Ureter (tissue), 1 donor: ENCODE measurements at regions not wholly inside any gene's neighbourhood (a gene's known extent, or its start where the extent isn't known, plus 50 kb on each side); places are given as distances from the start of the nearest gene placed in this dataset.
"Not testable (repeated sequence)": the region's sequence is repeated elsewhere in the genome, so short reads cannot be mapped to it uniquely, and the experiment has no call there.

Source experiments
- DNase-seq: peaks from one replicate; pipeline ENCODE4 v3.0.0-alpha.2; 2020; ENCODE audit warnings: low spot score
- donor health status: DM: yes; HTN: yes; CAD: no.

- no peak for DNase-seq
These were observed 123.6 kb upstream of the TNPO1 start for GRCh38 chr5:72692651-72693442.

DNA sequence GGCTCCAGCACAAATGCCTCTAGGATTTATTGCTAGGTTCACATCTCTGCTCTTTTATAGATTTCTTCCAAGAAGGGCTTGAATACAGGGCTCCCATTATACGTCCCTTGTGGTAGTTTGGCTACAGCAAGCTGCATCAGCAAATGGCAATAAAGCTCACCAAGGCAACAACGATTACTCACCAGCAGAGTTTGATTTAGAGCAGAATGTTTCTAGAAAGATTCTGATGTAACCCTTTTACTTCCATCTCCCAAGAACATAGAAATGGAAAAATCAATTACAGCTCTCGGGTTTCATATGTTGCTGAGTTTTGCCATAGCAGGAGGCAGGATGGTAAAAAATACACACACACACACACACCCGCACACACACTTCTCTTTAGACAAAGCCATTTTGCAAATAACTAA, 124.2 kb upstream of the TNPO1 start:
- DNase-seq = no peak

DNA sequence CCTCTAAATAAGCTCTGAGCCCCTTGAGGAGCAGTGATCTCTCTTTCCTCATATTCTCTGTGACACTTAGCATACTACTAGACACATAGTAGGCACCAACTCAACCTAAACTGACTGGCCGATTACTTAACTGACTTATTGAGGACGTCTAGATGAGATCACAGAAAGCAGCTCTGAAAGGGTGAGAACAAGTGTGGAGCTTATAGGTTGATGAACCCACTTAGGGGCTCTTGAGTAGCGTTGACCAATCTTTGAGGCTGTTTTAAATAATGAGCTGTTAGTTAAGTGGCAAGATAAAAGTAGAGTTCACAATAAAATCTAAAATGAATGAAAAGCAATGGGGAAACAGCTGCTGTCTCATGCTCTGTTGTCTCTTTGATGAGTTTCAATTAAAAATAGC, 124.7 kb upstream of the TNPO1 start:
- no peak for DNase-seq

GRCh38 chr5:72688916-72689315, 127.5 kb upstream of the TNPO1 start:
- no peak for DNase-seq

DNA sequence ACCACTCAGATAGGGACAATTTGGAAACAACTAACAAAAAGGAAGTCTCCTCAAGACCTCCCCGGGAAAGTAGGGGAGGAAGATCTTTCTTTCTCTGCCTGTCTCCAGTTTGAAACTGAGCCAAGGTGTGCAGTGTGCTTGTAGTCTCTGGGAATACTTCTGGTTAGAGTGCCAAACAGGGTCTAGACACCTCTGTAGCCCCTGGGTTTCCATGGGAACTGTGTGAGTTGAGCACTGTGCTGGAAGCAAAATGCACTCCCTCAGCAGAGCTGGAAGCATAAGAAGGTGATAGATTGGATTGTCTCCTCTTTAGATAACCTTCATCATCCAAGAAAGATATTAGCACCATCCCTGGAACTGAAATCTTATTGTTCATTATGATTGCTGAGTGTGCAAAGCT, 129.2 kb upstream of the TNPO1 start:
- no peak for DNase-seq

DNA sequence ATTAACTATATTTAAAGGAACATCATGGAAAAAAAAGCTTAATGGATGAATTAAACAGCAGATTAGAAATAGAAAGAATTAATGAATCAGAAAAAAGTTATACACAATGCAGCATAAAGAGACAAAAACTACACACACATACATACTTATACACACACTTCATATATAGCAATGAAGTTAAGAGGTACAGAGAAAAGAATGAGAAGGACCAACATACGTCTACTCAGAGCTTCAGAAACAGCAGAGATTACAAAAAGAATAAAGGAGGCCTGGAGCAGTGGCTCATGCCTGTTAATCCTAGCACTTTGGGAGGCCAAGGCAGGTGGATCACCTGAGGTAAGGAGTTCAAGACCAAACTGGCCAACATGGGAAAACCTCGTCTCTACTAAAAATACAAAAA, 133.9 kb upstream of the TNPO1 start:
- DNase-seq = no peak

DNA sequence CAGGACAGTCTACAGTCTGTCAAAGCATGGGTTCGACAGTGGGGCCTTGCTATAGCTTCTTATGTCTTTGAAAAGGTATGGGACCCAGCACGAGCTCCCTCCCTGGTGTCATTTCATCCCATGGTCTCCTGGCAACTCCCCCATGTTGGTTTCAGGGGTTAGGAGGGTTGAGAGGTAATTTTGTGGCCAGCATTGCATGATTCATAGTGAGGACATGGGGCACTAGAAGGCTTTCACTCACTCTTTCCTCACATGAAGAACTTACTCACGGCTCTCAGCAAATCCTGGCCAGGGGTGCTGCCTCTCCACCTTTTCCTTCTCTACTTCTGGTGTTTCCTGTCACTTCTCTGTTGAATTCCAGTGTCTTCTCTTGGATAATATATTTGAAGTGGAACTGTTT, 134.7 kb upstream of the TNPO1 start:
- DNase-seq = no peak

- DNase-seq = no peak
These were observed 139.0 kb upstream of the TNPO1 start for GRCh38 chr5:72677447-72677846.

DNA sequence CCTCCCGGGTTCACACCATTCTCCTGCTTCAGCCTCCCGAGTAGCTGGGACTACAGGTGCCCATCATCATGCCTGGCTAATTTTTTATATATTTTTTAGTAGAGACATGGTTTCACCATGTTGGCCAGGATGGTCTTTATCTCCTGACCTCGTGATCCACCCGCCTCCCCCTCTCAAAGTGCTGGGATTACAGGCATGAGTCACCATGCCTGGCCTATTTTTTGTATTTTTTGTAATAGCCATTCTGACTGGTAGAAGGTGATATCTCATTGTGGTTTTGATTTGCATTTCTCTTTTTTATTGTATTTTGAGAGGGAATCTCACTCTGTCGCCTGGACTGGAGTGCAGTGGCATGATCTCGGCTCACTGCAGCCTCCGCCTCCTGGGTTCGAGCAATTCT, 139.6 kb upstream of the TNPO1 start:
- DNase-seq = not testable (repeated sequence)

DNA sequence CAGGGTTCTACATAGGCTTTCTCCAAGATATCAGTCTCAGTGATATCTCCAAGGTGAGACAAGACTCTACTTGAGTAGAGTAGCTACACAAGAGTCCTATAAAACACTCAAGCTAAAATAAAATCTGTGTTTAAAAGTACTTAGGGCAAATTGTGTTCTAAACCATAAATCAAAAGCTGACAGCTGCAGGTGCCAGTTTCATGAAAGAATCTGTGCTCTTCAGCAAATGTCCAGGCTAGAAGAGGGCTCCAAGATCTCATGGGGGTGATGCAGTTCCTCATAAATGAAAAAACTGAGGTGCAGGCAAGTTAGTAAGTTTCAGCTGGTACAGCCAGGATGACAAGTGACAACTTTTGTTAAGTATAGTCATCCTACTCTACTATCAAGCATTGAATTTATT, 142.8 kb upstream of the TNPO1 start:
- DNase-seq = no peak

DNA sequence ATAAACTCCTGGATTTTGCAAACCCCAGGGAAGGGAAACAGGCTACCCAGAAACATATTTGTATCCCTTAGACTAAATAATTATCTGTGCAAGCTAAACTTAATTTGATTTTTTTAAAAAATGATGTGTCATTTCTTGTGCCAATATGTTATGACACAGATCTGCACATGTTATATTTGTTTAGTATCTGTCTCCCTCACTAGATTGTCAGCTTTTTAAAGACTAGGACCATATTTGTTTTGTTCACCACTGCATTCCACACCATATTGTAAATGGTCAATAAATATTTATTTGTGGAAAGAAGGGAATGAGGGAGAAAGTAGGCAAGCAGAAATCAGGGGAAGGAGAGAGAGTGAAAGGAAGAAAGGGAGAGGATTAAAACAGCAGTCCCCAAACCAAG, 143.3 kb upstream of the TNPO1 start:
- DNase-seq = no peak

- DNase-seq = no peak
These were observed 148.8 kb upstream of the TNPO1 start for GRCh38 chr5:72667708-72668107.

DNA sequence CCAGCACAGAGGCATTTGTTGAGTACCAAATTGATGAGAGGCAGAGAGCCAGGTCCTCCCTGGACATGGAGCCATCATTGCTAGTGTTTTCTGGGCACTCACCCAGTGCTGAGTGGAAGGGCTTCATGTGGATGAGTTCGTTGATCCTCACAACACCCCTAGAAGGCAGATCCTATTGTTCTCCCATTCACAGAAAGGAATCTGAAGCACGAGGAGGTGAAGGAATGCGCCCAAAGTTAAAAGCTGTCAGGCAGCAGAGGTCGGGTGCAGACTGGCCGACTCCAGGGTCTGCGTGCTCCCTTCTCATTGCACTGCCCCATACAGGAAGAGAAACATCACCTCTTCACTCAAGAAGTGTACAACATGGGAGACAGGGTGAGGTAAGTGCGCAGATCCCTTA, 153.5 kb upstream of the TNPO1 start:
- DNase-seq = no peak

DNA sequence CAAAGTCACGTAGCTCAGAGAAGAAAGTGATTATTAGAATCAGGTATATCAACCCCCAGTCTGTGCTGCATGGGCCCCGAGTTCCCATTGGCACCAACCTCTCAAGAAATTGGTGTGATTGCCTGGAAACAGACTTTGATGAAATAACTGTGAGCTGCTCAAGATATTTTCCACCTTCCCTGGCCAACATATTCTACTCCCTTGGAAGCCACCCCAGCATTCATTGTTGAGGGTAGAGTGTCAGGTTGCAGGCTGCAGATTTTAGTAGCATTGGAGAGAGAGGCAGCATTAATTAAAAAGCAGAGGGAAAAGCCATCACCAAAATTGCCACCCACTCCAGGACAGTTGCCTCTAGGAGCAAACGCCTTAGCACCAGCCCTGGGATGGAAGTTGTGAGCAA, 154.2 kb upstream of the TNPO1 start:
- DNase-seq = no peak

GRCh38 chr5:72661405-72661804, 154.2 kb upstream of the ZNF366 start:
- DNase-seq = no peak

- no peak for DNase-seq
These were observed 152.5 kb upstream of the ZNF366 start for GRCh38 chr5:72659726-72660125.

- no peak for DNase-seq
These were observed 151.7 kb upstream of the ZNF366 start for GRCh38 chr5:72658761-72659540.

DNA sequence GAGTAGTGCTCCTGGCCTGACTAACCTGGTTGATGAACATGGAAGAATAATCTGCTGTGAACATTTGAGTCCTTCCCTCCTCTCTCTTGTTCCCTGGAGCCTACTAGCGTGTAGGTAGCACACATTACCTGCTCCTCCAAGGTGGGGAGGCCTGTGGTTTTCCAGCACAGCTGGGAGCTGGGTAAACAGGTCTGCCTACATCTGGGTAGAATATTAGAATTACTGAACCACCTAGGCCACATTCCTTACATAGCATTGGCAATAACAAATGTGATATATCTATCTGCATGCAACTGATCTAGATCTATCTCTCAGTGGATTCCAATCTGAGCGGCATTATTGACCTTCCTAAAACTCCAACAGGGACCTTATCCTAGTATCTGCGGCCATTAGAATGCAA, 151.0 kb upstream of the ZNF366 start:
- no peak for DNase-seq

DNA sequence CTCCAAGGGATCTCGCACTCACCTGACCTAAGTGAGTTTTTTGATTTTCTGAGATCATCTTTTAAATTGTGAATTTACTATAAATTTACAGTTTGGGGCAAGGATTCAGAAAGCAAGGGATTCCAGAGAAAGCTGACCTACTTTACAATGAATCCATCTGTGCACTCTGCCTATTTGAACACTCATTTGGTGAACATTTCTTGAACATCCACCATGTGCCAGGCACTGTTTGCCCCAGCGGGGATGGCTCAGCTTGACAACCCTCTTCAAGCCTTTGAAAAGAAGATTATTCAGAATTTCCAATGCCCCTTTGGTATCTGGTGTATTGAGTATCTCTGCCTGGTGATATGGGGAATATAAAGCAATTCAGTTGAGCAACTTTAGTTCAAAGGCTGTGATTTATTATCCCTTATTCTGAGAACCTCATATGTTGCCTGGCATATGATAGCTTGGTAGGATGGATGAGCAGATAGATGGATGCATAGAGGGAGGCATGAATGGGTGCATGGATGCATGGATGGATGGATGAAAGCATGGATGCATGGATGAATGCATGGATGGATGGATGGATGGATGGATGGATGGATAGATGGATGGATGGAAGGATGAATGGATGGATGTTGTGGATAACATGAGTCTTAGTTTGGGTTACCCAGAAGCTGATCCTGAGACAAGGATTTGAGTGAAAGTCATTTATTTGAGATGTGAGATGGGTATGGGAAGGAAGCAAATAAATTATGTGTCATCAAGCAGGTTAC, 149.7 kb upstream of the ZNF366 start:
- no peak for DNase-seq

- no peak for DNase-seq
These were observed 149.1 kb upstream of the ZNF366 start for GRCh38 chr5:72656331-72656730.

- DNase-seq = no peak
These were observed 147.0 kb upstream of the ZNF366 start for GRCh38 chr5:72654231-72654630.

GRCh38 chr5:72653586-72653985, 146.4 kb upstream of the ZNF366 start:
- no peak for DNase-seq

DNA sequence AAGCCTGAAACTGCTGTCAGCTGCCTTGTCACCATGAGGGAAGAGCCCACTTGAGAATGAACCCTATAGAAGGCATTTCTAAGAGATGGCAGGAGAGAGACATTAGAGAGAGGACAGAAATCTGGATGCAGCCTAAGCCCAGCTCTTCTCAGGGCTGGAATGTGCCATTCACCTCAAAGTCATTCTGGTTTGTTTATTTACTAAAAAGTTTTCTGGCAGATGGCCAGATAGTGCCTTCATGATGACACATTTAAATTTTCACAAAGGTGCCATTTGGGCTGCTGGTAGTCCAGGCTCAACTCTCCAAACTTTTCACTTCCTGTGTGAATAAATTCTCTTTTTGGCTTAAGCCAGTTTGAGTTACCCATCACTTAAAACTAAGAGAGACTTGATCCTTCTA, 144.6 kb upstream of the ZNF366 start:
- no peak for DNase-seq
